ENCODE measurements at regions not wholly inside any gene's neighbourhood (a gene's known extent, or its start where the extent isn't known, plus 50 kb on each side); places are given as distances from the start of the nearest gene placed in this dataset.

DNA sequence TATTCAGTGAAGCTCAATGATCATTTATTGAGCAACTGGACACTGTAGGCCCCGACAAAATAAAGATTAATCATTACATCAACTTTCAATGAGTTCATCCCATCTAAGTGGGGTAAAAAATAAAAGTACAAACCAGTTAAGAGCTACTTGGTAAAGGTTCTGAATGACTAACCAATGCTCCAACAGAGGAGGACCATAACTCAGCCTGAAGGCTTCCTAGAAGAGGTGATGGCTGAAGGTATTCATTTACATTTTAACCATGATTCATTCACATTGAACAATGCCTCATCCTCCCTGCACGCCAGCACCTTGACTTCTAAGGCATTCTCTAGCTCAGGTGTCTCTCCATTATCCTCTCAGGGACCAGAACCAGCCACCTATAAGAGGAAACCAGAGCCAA is 201.4 kb downstream of the ZNF462 start:
- no peak for DNase-seq

DNA sequence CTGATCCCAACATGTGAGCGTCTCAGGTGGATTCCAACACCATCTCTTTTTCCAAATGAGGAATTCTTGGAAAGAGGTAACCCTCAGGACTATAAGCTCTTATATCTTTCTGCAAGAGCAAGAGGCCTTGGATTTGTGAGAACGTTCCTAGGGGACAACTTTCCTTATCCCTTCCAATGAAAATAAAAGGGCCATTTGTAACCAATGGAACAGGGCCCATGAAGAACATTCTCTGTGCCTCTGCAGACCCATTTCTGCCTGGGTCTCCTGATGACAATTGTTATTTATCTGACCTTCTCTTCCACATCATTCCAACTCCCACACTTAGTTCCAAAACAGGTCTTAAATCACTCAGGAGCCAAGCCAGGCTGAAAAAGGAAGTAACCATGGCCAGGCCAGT is 202.6 kb downstream of the ZNF462 start:
- no peak for DNase-seq

DNA sequence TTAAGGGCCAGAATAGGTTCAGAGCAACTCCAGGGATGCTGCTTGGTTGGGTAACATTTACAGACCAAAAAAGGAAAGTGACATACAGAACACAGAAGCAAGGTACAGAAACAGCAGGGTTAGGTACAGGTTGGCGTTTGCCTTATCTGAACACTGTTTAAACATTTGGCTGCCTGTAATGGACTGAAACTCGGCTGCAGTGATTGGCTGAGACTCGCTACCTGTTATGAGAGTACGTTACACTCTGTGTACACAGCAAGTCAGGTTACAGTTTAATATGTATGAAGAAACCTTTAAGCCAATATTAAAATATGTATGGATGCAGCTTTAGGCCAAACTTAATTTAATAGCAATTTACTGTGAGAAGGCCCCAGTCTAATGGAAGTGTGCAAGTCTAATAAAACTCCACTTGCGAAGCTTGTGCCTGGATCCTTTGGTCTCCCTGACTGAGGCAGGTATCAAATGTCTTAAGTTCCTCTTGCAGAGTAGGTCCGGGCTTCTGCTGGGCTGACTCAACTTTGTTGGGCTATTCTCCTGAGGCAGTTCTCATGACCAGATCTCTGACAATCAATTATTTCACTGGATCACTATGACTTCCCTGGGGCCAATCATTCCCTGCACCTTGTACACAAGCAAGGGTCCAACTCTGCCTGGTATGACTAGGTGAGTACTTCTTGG is 204.9 kb downstream of the ZNF462 start:
- no peak for DNase-seq

DNA sequence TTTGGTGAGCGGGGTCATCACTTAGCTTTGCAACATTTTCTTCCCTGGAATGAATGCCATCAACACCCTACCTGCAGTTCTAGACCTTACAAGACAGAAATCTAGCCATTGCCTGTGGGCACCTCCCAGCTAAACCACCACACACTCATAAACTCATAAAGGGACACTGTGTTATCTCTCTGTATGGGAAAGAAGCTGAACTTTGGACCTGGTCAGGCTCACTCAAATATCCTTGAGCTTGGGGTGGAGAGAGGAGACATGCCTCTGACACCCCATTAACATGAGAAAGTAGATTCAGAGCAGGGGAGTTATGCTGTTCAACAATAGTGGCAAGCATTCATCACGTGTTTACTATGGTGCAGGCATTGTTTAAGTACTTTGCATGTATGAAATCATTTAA is 205.6 kb downstream of the ZNF462 start:
- no peak for DNase-seq

DNA sequence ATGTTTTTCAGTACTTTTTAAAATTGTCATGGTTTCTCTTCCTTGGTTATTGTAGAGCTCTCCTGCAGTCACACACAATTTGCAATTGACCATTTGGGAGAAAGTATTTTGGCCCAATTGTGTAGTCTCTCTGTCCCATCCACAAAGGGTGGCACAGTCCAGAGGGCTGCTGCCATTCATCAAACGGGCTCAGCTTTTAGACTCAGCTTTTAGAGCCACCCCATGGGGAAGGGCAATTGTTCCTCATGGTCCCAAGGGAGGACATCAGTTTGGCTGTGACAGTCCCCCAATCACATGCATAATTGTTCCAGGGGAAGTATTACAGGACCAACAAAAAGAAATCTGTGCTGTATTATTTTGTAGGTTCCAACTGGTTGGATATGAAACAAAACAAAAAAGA is 207.6 kb downstream of the ZNF462 start:
- no peak for DNase-seq

DNA sequence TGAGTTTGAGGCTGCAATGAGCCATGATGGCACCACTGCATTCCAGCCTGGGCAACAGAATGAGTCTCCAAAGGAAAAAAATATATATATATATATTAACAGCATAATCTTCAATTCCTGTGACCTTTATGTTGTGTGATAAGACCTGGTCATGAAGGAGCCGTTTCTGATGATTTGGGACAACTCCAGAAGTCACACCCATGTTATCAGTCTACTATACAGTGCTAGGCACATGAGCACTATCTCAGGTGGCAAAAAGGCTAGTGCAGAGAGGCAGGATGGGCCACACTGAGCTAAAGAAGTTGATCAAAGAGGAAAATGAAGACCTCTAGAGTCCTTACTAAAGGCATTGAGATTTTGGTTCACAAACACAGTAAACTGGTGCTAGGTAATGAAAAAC is 205.0 kb upstream of the RAD23B start:
- no peak for DNase-seq

DNA sequence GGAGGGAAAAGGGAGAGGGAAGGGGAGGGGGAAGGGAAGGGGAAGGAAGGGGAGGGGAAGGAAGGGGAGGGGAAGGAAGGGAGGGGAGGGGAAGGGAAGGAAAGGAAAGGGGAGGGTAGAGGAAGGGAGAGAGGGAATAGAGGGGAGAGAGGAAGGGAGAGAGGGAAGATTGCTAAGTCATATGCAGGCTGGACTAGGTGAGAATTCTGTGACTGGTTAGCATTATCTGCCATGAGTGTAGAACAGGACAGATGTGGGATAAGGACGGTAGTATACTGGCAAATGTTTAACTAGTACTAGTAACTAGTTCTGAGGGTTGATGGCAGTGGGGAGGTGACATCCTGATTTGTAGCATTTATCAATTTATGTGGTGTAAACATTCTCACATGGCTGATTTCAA is 203.5 kb upstream of the RAD23B start:
- no peak for DNase-seq

DNA sequence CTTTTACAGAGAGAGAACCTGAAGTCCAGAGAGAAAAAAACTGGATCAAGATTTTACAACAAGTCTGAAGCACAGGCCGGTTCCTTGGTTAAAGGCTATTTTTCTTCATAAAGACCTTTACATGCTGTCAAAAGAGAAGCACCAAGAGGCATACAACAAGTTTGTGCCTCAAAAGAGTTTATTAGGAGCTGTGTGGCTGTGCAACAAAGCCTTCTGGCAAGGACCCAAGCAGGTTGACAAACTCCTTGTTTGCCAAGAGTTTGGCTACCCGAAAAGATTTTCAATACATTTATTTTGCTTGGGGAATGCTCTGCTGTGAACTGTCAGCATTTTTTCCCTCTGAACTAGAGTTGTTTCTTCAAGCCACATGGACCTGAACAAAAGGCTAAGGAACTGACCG is 202.9 kb upstream of the RAD23B start:
- no peak for DNase-seq

DNA sequence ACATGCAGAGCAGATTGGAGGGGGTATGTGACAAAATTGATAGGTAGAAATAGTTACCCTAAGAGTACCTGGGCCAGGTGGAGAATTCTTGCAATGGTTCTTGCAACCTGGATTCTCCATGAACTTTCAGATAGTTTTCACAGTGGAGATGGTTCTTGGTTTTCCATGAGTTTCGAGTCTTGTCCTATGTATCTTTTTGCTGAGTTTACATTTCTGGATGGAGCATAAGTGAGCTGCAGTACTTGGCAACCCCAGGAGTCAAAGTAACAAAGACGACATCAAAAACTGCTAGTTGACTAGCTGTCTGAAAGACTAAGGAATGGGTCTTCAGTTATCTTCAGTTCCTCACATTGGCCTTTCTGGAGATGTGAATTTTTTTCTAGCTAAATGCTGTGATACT is 196.6 kb upstream of the RAD23B start:
- no peak for DNase-seq

DNA sequence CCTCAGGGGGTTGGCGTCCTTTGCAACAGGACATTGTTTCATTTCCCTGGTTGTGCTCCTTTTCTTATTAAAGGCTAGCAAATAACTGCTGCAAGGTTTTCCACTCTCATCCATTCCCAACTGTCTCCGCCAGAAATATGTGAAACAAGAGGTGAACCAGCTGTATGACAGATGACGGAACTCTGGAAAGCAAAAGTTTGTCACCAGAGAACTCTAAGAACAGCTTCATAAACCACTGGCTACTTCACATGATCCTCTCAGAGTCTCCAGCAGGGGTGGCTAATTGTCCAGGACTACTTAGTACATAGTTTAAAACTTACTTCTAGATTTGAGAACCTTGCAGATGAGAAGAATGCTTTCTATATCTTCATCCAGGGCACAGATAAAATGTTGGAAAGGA is 195.9 kb upstream of the RAD23B start:
- no peak for DNase-seq

DNA sequence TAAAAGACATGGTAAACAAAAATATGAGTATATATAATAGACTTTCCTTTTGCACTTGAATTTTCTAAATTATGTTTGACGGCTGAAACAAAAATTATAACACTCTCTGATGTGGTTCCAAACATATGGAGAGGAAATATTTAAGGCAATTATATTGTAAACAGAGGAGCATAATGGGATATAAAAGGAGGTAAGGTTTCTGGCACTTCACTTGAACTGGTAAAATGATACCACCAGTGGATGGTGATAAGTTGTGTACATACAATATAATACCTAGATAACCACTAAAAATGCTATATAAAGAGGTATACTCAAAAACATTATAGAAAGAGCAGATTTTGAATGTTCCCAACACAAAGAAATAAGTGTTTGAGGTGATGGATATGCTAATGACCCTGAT is 192.9 kb upstream of the RAD23B start:
- DNase-seq = no peak

DNA sequence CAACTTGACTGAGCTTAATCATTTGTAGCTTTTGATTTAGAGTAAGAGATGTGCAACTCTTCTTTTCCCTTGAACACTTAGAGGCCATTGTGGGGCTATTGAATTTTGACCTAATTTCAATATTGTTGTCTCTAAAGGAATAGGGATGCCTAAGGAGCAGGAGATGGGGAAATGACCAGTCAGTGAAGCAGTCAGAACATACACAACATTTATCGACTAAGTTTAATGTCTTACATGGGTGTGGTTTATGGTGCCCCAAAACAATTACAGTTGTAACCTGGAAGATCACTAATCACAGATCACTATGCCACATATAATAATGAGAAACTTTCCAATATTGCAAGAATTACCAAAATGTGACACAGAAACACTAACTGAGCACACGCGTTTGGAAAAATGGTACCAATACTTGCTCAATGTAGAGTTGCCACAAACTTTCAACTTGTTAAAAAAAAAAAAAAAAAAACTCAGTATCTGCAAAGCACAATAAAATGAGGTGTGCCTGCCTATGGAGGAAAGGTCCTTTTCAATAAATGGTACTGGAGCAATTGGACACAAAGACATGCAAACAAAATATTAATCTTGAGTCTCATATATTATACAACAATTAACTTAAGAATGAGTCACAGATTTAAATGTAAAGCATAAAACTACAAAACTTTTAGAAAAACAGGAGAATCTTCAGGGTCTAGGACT is 189.6 kb upstream of the RAD23B start:
- DNase-seq = no peak

DNA sequence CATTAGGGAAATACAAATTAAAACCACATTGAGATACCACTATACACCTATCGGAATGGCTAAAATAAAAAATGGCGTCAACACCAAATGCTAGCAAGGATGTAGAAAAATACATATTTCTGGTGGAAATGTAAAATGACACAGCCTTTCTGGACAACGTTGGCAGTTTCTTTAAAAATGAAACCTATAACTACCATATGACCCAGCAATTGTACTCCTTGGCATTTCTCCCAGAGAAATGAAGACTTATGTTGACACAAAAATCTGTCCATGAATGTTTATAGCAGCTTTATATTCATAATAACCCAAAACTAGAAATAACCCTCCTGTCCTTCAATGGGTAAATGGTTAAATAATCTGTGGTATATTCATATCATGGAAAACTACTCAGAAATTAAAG is 188.7 kb upstream of the RAD23B start:
- DNase-seq = no peak

DNA sequence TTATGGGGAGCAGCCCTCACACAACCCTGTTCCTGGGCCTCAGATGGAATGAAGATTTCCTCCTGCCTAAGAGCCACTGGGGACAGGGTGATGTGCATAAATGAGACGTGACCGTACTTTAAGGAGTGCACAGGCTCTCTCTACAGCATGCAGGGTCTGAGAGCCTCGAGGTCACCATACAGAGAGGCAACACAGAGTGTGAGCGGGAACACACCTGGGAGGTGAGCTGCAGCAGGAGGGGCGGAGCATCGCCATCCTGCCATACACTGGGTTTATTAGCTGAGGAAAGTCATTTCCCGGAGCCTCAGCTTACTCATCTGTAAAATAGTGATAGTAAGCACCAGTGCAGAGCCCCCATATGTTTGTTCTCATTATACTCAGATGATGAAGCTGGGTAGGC is 182.5 kb upstream of the RAD23B start:
- no peak for DNase-seq

DNA sequence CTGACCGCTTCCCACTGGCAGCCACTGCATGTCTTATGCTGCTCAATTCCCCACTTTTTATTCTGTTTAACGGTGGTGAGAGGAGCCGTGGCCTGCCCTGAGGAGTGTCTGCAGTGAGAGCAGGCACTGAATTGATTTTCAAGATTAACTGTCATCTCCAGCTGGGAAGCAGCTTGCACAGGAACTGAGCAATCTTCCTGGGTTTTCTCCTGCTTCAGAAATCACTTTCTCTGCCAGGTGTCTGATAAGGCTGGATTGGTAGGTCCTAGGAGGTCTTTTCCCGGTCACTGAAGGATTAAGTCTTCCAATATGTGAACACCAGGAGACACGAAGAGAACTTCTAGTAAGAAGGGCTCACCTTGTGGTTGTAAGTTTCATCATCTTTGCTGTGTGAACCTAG is 181.1 kb upstream of the RAD23B start:
- DNase-seq = no peak

DNA sequence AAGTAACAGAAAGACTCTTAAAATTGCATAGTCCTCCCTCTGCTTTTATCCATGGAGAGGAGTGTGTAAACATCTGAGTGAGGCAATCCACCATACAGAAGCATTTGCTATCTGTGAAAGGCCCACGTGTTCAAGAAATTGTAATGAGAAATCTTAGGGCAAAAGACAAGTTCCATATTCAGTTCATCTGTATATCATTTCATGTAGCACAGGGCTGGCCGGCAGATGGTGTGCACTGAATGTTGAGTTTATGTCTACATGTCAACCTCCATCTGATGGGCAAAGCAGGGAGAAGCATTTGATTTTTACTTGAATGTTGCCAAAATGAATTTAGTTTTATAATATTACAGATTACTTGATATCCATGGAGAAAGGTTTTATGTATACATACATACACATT is 179.5 kb upstream of the RAD23B start:
- no peak for DNase-seq

DNA sequence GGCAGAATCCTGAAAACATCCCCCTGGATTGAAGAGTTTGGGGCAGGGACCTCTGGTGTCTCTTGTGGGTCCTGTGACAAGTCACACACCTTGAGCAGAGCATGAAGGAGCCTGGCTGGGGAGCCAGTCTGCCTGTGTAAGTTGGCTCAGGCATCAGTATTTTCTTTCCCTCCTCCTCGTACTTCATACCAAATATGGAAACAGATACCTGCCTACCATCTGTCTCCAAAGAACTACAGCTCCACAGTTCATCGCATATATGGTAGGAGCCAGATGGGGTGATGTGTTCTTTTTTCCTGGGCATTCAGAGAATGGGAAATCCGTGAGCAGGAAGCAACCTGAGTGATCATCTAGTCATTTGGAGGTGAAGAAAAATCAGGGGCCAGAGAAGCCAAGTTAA is 177.3 kb upstream of the RAD23B start:
- DNase-seq = no peak

DNA sequence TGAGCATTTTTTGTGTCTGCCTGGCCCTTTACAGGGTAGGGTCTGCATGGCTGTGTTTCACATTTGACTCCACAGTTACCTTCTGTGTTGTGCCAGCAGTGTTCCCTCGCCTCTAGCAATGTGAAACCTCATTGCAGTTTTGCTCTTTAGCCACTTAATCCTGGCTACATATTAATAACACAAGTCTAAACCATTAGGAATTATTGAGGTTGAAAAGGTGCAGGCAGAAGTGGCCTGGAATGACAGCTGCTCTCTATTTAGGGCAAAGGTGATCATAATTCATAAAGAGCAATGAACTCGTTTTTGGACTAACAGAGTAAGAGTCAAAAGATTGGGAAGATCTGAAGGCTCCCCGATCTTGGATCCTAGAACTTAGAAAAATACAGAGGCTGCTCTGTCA is 176.7 kb upstream of the RAD23B start:
- DNase-seq = no peak

DNA sequence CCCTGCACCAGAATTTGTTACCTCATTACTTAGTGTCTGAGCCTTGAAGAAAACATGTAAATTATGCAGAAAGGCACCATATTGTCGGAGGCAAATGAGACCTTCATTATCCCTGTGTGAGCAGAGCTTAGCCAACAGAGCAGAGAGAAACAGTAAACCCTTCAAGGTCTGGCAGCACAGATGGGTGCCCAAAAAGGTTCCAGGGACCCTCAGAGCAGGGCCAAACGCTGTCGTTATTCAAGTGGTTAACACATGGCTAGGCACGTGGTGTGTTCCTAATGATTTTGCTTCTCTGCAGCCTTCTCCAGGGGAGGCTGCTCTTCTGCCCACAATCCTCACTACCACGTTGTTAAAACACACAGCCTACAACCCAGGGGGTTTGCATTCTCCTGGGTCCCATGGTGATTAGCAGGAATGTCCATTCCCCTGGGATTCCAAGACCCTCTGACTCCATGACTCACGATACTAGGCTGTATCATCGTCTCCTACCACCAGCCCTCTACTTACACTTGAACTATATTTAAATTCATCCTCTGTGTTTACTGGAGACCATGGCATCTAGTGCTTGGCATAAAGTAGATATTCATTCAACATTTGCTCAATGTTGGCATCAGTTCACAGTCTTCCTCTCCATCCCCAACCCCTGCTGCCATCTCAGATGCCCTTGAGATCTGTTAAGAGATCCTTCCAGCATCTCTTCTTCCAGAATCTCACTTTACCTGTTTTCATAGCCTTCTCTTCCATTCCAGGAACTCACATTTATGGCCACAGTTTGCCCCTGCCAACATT is 174.5 kb upstream of the RAD23B start:
- no peak for DNase-seq

DNA sequence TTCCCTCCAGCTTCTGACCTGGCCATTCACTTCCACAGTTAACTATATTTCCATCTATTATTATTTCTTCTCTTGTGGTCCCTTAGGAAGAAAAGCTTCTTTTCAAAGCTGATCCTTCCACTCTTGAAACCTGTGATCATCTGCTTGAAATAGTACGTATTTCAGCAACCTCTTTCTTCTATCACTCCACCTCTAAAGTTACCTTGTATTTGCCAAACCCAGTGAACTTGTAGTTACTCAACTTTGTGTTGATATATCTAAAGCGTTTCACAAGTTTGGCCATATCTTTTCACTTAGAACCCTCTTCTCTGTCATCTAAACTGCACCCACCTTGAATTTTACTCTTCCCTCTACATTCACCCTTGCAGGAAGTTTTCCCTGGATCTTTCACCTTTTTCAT is 173.8 kb upstream of the RAD23B start:
- DNase-seq = no peak

DNA sequence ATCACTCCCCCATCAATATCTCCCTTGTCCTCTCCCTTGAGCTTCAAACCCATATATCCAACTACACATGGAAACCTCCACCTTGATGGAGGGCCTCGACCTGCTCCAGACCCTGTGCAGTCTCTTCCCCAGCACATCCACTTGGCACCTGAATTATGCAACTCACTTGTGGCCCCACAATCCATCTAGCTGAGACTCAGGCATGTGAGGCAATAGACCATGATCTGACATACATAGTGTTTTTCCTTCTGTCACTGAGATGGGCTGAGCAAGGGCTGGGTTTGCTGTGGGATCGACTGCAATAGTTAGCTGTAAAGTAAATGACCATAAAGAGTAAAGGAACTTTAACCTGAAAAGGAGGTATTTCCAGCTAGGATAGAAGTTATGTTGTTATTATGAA is 172.9 kb upstream of the RAD23B start:
- DNase-seq = no peak

DNA sequence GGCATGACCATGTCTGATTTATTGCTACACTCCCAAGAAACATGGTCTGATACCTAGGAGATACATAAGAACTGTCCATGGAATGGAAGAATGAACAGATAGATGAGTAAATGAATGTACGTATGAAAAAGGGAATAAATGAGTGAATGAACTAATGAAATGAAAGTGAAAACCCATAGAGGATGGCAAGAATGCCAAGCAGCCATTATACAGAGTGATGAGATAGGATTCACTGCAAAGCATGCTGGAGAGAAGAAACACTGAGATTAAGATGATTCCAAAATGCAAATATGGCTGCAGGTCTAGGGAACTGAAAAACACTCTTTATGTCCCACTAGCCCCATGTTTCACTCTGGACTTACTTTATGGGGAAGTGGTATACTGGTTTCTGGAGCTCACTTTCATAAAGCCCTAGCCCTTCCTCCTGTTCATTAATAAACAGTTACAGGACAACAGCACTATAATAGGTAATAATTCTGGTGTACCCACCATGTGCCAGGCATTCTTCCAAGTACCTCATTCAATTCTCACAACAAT is 170.3 kb upstream of the RAD23B start:
- DNase-seq = no peak

DNA sequence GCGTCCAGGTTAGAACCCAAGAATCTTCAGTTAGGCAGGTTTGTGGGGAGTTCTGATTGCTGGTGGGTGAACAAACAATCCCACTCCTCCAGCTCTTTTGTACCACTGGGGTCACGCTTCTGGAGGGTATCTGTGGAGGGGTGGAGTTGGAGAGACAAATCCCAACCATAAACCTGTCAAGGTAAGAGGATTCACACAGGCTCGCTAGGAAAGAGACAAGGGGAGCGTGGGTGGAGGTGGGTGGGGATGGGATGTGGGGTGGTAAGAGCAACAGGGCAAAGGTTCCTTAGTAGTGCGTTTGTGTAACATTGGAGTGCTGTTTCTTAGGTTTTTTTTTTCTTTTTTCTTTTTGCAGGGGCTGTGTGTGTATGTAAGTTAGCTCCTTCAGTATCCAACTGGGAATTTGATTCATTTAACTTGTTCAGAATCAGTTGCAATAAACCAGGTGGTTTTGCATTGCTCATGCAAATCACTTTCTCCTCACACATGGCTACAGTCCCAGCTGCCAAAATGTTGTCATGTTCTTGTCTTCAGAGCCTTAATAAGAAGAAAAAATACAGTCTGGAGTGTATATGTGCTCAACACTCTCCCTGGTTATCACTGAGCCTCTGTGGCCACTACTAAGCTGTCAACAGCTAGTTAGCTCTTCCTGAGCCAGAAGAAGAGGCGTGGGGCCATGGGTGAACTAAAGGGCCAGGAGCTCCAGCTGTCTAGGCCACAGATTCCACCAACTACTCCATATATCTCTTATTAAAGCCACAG is 164.0 kb upstream of the RAD23B start:
- no peak for DNase-seq

Data from activated CD8-positive, alpha-beta memory T cell treated with anti-CD3 and anti-CD28 coated beads for 24 hours (primary cell).